Mesodermal cell (in vitro differentiated cells): ENCODE measurements at regions not wholly inside any gene's neighbourhood (a gene's known extent, or its start where the extent isn't known, plus 50 kb on each side); places are given as distances from the start of the nearest gene placed in this dataset.

Experiments used
- H3K27ac ChIP-seq: 2 replicates; pipeline ENCODE4 v1.7.0; 2013; ENCODE audit warnings: mild to moderate bottlenecking, low read depth, low read length, moderate library complexity; ENCODE audit not compliant: severe bottlenecking
- H3K36me3 ChIP-seq: 2 replicates; pipeline ENCODE4 v1.7.1; 2013; ENCODE audit warnings: mild to moderate bottlenecking, low read length, moderate library complexity; ENCODE audit not compliant: control insufficient read depth, insufficient read depth
- H3K4me1 ChIP-seq: one replicate; pipeline ENCODE4 v1.7.1; 2013; ENCODE audit warnings: mild to moderate bottlenecking, low read length; ENCODE audit not compliant: insufficient read depth, control insufficient read depth, poor library complexity, severe bottlenecking
- H3K4me3 ChIP-seq: 2 replicates; pipeline ENCODE4 v1.7.0; 2013; ENCODE audit warnings: low read length, control low read depth, mild to moderate bottlenecking; ENCODE audit not compliant: insufficient read depth, poor library complexity, severe bottlenecking; ENCODE audit errors: extremely low read depth
- H3K9me3 ChIP-seq: 2 replicates; pipeline ENCODE4 v1.7.1; 2013; ENCODE audit warnings: mild to moderate bottlenecking, low read length, moderate library complexity; ENCODE audit not compliant: control insufficient read depth
- WGBS, 2 experiments: methylation state at CpG; one replicate each; pipeline ENCODE4 v1.1.5; 2013; ENCODE audit warnings: missing lambda C conversion rate in 2 of 2; ENCODE audit not compliant: insufficient coverage in 2 of 2; 5-methylcytosine and 5-hydroxymethylcytosine counted together

GRCh38 chr10:44172883-44173607, 211.9 kb downstream of the CXCL12 start:
- H3K4me3 ChIP-seq = no peak overlapping the region
- no peaks in the 10 kb centered on the region for H3K36me3 ChIP-seq
- no peaks in the 10 kb centered on the region for H3K4me1 ChIP-seq
- H3K9me3 ChIP-seq = no peaks in the 10 kb centered on the region
- H3K27ac ChIP-seq = no peak overlapping the region
- 60 to 88% methylated on average over 1 of the region's 3 CpGs for WGBS, 2 experiments

- H3K9me3 ChIP-seq = no peaks in the 10 kb centered on the region
- no peaks in the 10 kb centered on the region for H3K36me3 ChIP-seq
- no peak overlapping the region for H3K4me3 ChIP-seq
- 93 to 100% methylated on average over 2 to 3 of the region's 4 CpGs for WGBS, 2 experiments
- H3K4me1 ChIP-seq = no peaks in the 10 kb centered on the region
- H3K27ac ChIP-seq = no peak overlapping the region
Measured at GRCh38 chr10:44171765-44172164, 213.1 kb downstream of the CXCL12 start.

GRCh38 chr10:44168478-44168877, 216.4 kb downstream of the CXCL12 start:
- H3K9me3 ChIP-seq = no peaks in the 10 kb centered on the region
- no peaks in the 10 kb centered on the region for H3K4me1 ChIP-seq
- no peak overlapping the region for H3K27ac ChIP-seq
- WGBS, 2 experiments = 81 to 87% methylated on average over 3 to 5 of the region's 5 CpGs
- no peak overlapping the region for H3K4me3 ChIP-seq
- H3K36me3 ChIP-seq = no peaks in the 10 kb centered on the region

GRCh38 chr10:44167752-44168151, 217.1 kb downstream of the CXCL12 start:
- no peak overlapping the region for H3K4me3 ChIP-seq
- 80 to 84% methylated on average over 5 to 6 of the region's 6 CpGs for WGBS, 2 experiments
- H3K4me1 ChIP-seq = no peaks in the 10 kb centered on the region
- H3K9me3 ChIP-seq = no peaks in the 10 kb centered on the region
- H3K36me3 ChIP-seq = no peaks in the 10 kb centered on the region
- H3K27ac ChIP-seq = no peak overlapping the region

GRCh38 chr10:44166441-44166840, 218.5 kb downstream of the CXCL12 start:
- no peaks in the 10 kb centered on the region for H3K36me3 ChIP-seq
- WGBS, 2 experiments = 83 to 100% methylated on average over 1 of the region's 1 CpG
- no peaks in the 10 kb centered on the region for H3K9me3 ChIP-seq
- H3K4me1 ChIP-seq = no peaks in the 10 kb centered on the region
- H3K27ac ChIP-seq = no peak overlapping the region
- H3K4me3 ChIP-seq = no peak overlapping the region

GRCh38 chr10:44164251-44164956, 220.5 kb downstream of the CXCL12 start:
- no peak overlapping the region for H3K27ac ChIP-seq
- H3K9me3 ChIP-seq = no peaks in the 10 kb centered on the region
- H3K4me1 ChIP-seq = no peaks in the 10 kb centered on the region
- 83% methylated on average over 1 of the region's 3 CpGs; no CpG with 5 or more reads in 1 of the 2 experiments for WGBS, 2 experiments
- H3K4me3 ChIP-seq = no peak overlapping the region
- H3K36me3 ChIP-seq = no peaks in the 10 kb centered on the region

- H3K4me3 ChIP-seq = no peak overlapping the region
- peaks cover 11% of the 10 kb centered on the region for H3K9me3 ChIP-seq
- H3K27ac ChIP-seq = no peak overlapping the region
- H3K36me3 ChIP-seq = no peaks in the 10 kb centered on the region
- H3K4me1 ChIP-seq = no peaks in the 10 kb centered on the region
Measured at GRCh38 chr10:44161184-44161583, 223.7 kb downstream of the CXCL12 start.

- Histone ChIP-seq H3K4me3 (no peak overlapping the region), H3K36me3 (no peaks in the 10 kb centered on the region), H3K9me3 (peaks cover 11% of the 10 kb centered on the region), H3K27ac (no peak overlapping the region), H3K4me1 (no peaks in the 10 kb centered on the region)
- WGBS, 2 experiments = no CpG with 5 or more reads among the region's 1 CpG
Measured at GRCh38 chr10:44157574-44157973, 227.3 kb downstream of the CXCL12 start.

GRCh38 chr10:44154956-44155355, 229.9 kb downstream of the CXCL12 start:
- Histone ChIP-seq H3K27ac (no peak overlapping the region), H3K36me3 (no peaks in the 10 kb centered on the region), H3K9me3 (peaks cover 11% of the 10 kb centered on the region), H3K4me3 (no peak overlapping the region), H3K4me1 (no peaks in the 10 kb centered on the region)
- WGBS, 2 experiments = no CpG with 5 or more reads among the region's 2 CpGs

- 80% methylated on average over 1 of the region's 5 CpGs; no CpG with 5 or more reads in 1 of the 2 experiments for WGBS, 2 experiments
- Histone ChIP-seq H3K36me3 (no peaks in the 10 kb centered on the region), H3K4me3 (no peak overlapping the region), H3K27ac (no peak overlapping the region), H3K4me1 (no peaks in the 10 kb centered on the region), H3K9me3 (peaks cover 11% of the 10 kb centered on the region)
Measured at GRCh38 chr10:44153918-44154670, 230.8 kb downstream of the CXCL12 start.

GRCh38 chr10:44143556-44143955, 241.3 kb downstream of the CXCL12 start:
- Histone ChIP-seq H3K4me3 (no peak overlapping the region), H3K4me1 (no peaks in the 10 kb centered on the region), H3K36me3 (no peaks in the 10 kb centered on the region), H3K27ac (no peak overlapping the region), H3K9me3 (no peaks in the 10 kb centered on the region)
